ENCODE measurements at regions not wholly inside any gene's neighbourhood (a gene's known extent, or its start where the extent isn't known, plus 50 kb on each side); places are given as distances from the start of the nearest gene placed in this dataset.
"Not testable (repeated sequence)": the region's sequence is repeated elsewhere in the genome, so short reads cannot be mapped to it uniquely, and the experiment has no call there.

- TF ChIP-seq SIX5 (IDR thresholded peaks at IDR 0.05; ENCODE audit: low read depth, low read length, severe bottlenecking); GABPA (IDR thresholded peaks at IDR 0.05; ENCODE audit: low read depth); EZH2 (IDR thresholded peaks at IDR 0.05; ENCODE audit: borderline replicate concordance, control insufficient read depth, low read depth, low read length); CTCF (IDR thresholded peaks at IDR 0.05 in 2 of 3, conservative IDR thresholded peaks at IDR 0.05 in 1 of 3; ENCODE audit: control insufficient read depth in 2 of 3, extremely low read depth in 1 of 3, insufficient read depth in 1 of 3, low read depth in 3 of 3, low read length in 3 of 3); ZNF274 (IDR thresholded peaks at IDR 0.05; ENCODE audit: insufficient read depth, insufficient read length); PML (IDR thresholded peaks at IDR 0.05; ENCODE audit: low read length); ZNF384 (IDR thresholded peaks at IDR 0.05; ENCODE audit: borderline replicate concordance, low read depth, low read length); POLR2AphosphoS5 (IDR thresholded peaks at IDR 0.05; ENCODE audit: low read length); ESRRA (IDR thresholded peaks at IDR 0.05; ENCODE audit: low read length); POLR2A (IDR thresholded peaks at IDR 0.05; ENCODE audit: low read depth, low read length); PBX3 (IDR thresholded peaks at IDR 0.05; ENCODE audit: insufficient replicate concordance, low read depth, low read length): not testable (repeated sequence)
Measured at GRCh38 chr14:87607056-87607455, 385.9 kb downstream of the GALC start.
